HFF-Myc (cell line): ENCODE measurements at regions not wholly inside any gene's neighbourhood (a gene's known extent, or its start where the extent isn't known, plus 50 kb on each side); places are given as distances from the start of the nearest gene placed in this dataset.

Source experiments
- DNase-seq: peaks from one replicate; pipeline ENCODE4 v3.0.0-alpha.2; 2011; ENCODE audit warnings: low read depth; ENCODE audit errors: extremely low read depth
- H3K4me3 ChIP-seq: replicated peaks from 2 replicates; pipeline ENCODE4 v1.5.1; 2011; ENCODE audit warnings: low read depth, mild to moderate bottlenecking, control low read depth, low read length
- CTCF ChIP-seq: IDR thresholded peaks from 2 replicates; pipeline ENCODE4 v1.5.1; 2012; ENCODE audit warnings: mild to moderate bottlenecking, low read depth, low read length, control low read depth; ENCODE audit errors: missing control alignments

GRCh38 chr10:131724169-131724545 lies 176.7 kb upstream of the PPP2R2D start:
- no peak overlapping the region for H3K4me3 ChIP-seq
- DNase-seq = no peak
- TF ChIP-seq CTCF = no peak

- no peak overlapping the region for H3K4me3 ChIP-seq
- DNase-seq = no peak
- TF ChIP-seq CTCF = no peak
Measured at GRCh38 chr10:131724891-131725580, 175.8 kb upstream of the PPP2R2D start.

GRCh38 chr10:131725581-131726069 lies 175.2 kb upstream of the PPP2R2D start:
- no peak for DNase-seq
- no peak overlapping the region for H3K4me3 ChIP-seq
- no peak for TF ChIP-seq CTCF

- no peak for DNase-seq
- TF ChIP-seq CTCF = no peak
- no peak overlapping the region for H3K4me3 ChIP-seq
Measured at GRCh38 chr10:131726076-131726880, 174.5 kb upstream of the PPP2R2D start.

GRCh38 chr10:131726967-131727366 lies 173.8 kb upstream of the PPP2R2D start:
- no peak for TF ChIP-seq CTCF
- DNase-seq = no peak

GRCh38 chr10:131727560-131727959 lies 173.2 kb upstream of the PPP2R2D start:
- TF ChIP-seq CTCF = no peak
- no peak overlapping the region for H3K4me3 ChIP-seq
- no peak for DNase-seq

More at GRCh38 chr10:131726967-131727366, 173.8 kb upstream of the PPP2R2D start:
- H3K4me3 ChIP-seq = no peak overlapping the region
